Hepatocyte (in vitro differentiated cells): ENCODE measurements at regions not wholly inside any gene's neighbourhood (a gene's known extent, or its start where the extent isn't known, plus 50 kb on each side); places are given as distances from the start of the nearest gene placed in this dataset.

ENCODE experiments used
- DNase-seq: peaks from one replicate; pipeline ENCODE4 v3.0.0-alpha.2; 2016; ENCODE audit warnings: low spot score
- H2AFZ ChIP-seq: fragments of 200-600 bp; sonication (generic); 2 replicates; pipeline ENCODE4 v1.6.0; 2016; ENCODE audit warnings: antibody characterized with exemption, mild to moderate bottlenecking
- H3K27ac ChIP-seq: fragments of 200-600 bp; sonication (generic); 2 replicates; pipeline ENCODE4 v1.5.1; 2016; ENCODE audit warnings: mild to moderate bottlenecking
- H3K27me3 ChIP-seq: fragments of 200-600 bp; sonication (generic); 2 replicates; pipeline ENCODE4 v1.6.1; 2016
- H3K36me3 ChIP-seq: fragments of 200-600 bp; sonication (generic); replicated peaks from 2 replicates; pipeline ENCODE4 v1.5.1; 2016; ENCODE audit warnings: low read depth; ENCODE audit not compliant: insufficient read depth
- H3K4me1 ChIP-seq: fragments of 200-600 bp; sonication (generic); 2 replicates; pipeline ENCODE4 v1.5.1; 2016; ENCODE audit warnings: mild to moderate bottlenecking, moderate library complexity; ENCODE audit not compliant: insufficient read depth
- H3K4me2 ChIP-seq: fragments of 200-600 bp; sonication (generic); 2 replicates; pipeline ENCODE4 v1.6.0; 2016
- H3K4me3 ChIP-seq: fragments of 200-600 bp; sonication (generic); 2 replicates; pipeline ENCODE4 v1.5.1; 2016; ENCODE audit warnings: mild to moderate bottlenecking
- H3K79me2 ChIP-seq: fragments of 200-600 bp; sonication (generic); 2 replicates; pipeline ENCODE4 v1.6.0; 2017; ENCODE audit warnings: mild to moderate bottlenecking
- H3K9me2 ChIP-seq: fragments of 200-600 bp; sonication (generic); replicated peaks from 2 replicates; pipeline ENCODE4 v1.6.0; 2017; ENCODE audit warnings: mild to moderate bottlenecking; ENCODE audit not compliant: insufficient read depth
- H3K9me3 ChIP-seq: fragments of 200-600 bp; sonication (generic); 2 replicates; pipeline ENCODE4 v1.5.1; 2016; ENCODE audit warnings: low read depth, mild to moderate bottlenecking
- H4K20me1 ChIP-seq: fragments of 200-600 bp; sonication (generic); 2 replicates; pipeline ENCODE4 v1.6.0; 2016; ENCODE audit warnings: mild to moderate bottlenecking; ENCODE audit not compliant: insufficient read depth, poor library complexity, severe bottlenecking
- EZH2 ChIP-seq: fragments of 200-600 bp; sonication (generic); IDR thresholded peaks from 2 replicates; pipeline ENCODE4 v1.6.1; 2016; ENCODE audit warnings: antibody characterized with exemption, mild to moderate bottlenecking, borderline replicate concordance
- EZH2phosphoT487 ChIP-seq: fragments of 200-600 bp; sonication (generic); IDR thresholded peaks from one replicate; pipeline ENCODE4 v1.6.1; 2018; ENCODE audit warnings: antibody characterized with exemption, mild to moderate bottlenecking, low read depth, moderate library complexity; ENCODE audit not compliant: unreplicated experiment, severe bottlenecking
- WGBS: methylation state at CpG from one replicate; pipeline ENCODE4 v1.1.6; 2016; ENCODE audit warnings: low lambda C conversion rate; ENCODE audit errors: missing lambda C conversion rate; 5-methylcytosine and 5-hydroxymethylcytosine counted together
- TF ChIP-seq, protein P1 (sequence below): fragments of 200-600 bp; sonication (generic); IDR thresholded peaks from 2 replicates; pipeline ENCODE4 v1.5.1; 2016; ENCODE audit warnings: antibody characterized with exemption, mild to moderate bottlenecking; ENCODE audit not compliant: poor library complexity

DNA sequence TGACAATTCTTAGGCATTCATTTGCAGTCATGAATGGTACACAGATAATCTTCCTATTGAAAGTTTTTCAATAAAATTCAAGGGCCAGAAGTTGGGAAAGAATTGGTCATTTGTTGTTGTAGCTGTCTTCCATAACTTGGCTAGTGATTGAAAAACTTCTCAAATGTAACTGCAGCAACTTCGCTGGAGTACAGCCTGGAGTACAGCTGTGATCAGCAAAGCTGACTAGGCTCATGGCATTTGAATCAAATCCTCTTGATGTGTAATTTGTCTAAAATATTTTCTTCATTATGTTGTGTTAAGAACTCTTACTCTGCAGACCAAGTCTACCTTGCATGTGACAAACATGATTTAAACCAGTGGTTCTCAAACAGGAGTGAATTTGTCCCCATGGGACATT is 226.5 kb upstream of the STEAP1 start:
- Histone ChIP-seq H3K27ac (no peak overlapping the region), H3K9me3 (no peaks in the 10 kb centered on the region), H3K36me3 (no peaks in the 10 kb centered on the region), H3K4me1 (no peaks in the 10 kb centered on the region), H3K4me3 (no peak overlapping the region), H3K79me2 (no peaks in the 10 kb centered on the region), H2AFZ (no peak overlapping the region), H3K27me3 (no peaks in the 10 kb centered on the region), H3K9me2 (no peaks in the 10 kb centered on the region), H3K4me2 (no peak overlapping the region), H4K20me1 (no peaks in the 10 kb centered on the region)
- TF ChIP-seq EZH2 (no peak), EZH2phosphoT487 (no peak)
- TF ChIP-seq, protein P1, sequence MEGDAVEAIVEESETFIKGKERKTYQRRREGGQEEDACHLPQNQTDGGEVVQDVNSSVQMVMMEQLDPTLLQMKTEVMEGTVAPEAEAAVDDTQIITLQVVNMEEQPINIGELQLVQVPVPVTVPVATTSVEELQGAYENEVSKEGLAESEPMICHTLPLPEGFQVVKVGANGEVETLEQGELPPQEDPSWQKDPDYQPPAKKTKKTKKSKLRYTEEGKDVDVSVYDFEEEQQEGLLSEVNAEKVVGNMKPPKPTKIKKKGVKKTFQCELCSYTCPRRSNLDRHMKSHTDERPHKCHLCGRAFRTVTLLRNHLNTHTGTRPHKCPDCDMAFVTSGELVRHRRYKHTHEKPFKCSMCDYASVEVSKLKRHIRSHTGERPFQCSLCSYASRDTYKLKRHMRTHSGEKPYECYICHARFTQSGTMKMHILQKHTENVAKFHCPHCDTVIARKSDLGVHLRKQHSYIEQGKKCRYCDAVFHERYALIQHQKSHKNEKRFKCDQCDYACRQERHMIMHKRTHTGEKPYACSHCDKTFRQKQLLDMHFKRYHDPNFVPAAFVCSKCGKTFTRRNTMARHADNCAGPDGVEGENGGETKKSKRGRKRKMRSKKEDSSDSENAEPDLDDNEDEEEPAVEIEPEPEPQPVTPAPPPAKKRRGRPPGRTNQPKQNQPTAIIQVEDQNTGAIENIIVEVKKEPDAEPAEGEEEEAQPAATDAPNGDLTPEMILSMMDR = no peak
- WGBS = 48% methylated on average over 1 of the region's 1 CpG
- DNase-seq = no peak

DNA sequence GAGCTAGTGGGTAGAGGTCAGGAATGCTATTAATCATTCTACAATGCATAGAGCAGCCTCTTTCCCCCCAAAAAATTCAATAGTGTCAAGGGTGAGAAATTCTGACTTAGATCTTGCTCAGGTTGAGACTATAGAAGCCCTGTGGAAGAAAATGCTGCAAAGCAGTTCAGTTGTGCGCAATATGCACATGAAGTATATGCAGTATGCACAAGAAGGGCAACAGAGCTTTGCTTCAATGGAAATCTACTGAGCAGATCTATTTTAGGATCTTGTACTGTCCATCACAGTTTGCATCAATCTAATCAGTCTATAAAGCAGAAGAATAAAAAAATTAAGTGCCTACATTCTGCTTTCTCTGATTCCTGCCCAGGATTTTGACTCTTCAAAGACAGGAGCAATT is 225.8 kb upstream of the STEAP1 start:
- H3K9me3 ChIP-seq = no peaks in the 10 kb centered on the region
- no peak overlapping the region for H2AFZ ChIP-seq
- H3K9me2 ChIP-seq = no peaks in the 10 kb centered on the region
- H3K4me3 ChIP-seq = no peak overlapping the region
- H3K27ac ChIP-seq = no peak overlapping the region
- no peaks in the 10 kb centered on the region for H3K79me2 ChIP-seq
- TF ChIP-seq, protein P1 = no peak
- TF ChIP-seq EZH2phosphoT487 (no peak), EZH2 (no peak)
- 96% methylated on average over 1 of the region's 1 CpG for WGBS
- no peaks in the 10 kb centered on the region for H3K4me1 ChIP-seq
- DNase-seq = no peak
- H4K20me1 ChIP-seq = no peaks in the 10 kb centered on the region
- H3K4me2 ChIP-seq = no peak overlapping the region
- no peaks in the 10 kb centered on the region for H3K36me3 ChIP-seq
- no peaks in the 10 kb centered on the region for H3K27me3 ChIP-seq

DNA sequence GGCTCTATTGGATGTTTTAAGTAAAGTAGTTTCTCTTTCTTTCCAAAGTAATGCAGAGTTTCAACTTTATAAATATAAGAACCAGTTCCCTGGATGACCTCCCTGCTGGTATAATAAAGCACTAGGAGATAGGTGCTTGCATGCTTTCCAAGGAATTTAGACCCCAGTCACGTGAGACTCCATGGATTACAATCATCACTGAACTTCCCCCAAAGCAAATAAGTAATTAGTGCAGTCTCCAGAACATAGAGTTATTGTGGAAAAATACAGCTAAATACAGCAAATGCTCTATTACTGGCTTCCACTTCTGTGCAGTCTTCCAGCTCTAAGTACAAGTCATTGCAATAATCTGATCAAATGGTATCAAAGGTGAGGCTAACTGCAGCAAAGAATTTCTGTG is 220.2 kb upstream of the STEAP1 start:
- no peak overlapping the region for H2AFZ ChIP-seq
- no peaks in the 10 kb centered on the region for H3K36me3 ChIP-seq
- peak; percentile 61 for DNase-seq
- H3K9me2 ChIP-seq = no peaks in the 10 kb centered on the region
- H3K9me3 ChIP-seq = no peaks in the 10 kb centered on the region
- no peaks in the 10 kb centered on the region for H3K4me1 ChIP-seq
- no peak overlapping the region for H3K27ac ChIP-seq
- no peaks in the 10 kb centered on the region for H3K27me3 ChIP-seq
- no peaks in the 10 kb centered on the region for H4K20me1 ChIP-seq
- peak overlapping the region; percentile 37 for H3K4me2 ChIP-seq
- H3K79me2 ChIP-seq = no peaks in the 10 kb centered on the region
- WGBS = 32% methylated on average over 1 of the region's 1 CpG
- no peak overlapping the region for H3K4me3 ChIP-seq
- no peak for TF ChIP-seq EZH2
- no peak for TF ChIP-seq EZH2phosphoT487
- TF ChIP-seq, protein P1 = no peak

DNA sequence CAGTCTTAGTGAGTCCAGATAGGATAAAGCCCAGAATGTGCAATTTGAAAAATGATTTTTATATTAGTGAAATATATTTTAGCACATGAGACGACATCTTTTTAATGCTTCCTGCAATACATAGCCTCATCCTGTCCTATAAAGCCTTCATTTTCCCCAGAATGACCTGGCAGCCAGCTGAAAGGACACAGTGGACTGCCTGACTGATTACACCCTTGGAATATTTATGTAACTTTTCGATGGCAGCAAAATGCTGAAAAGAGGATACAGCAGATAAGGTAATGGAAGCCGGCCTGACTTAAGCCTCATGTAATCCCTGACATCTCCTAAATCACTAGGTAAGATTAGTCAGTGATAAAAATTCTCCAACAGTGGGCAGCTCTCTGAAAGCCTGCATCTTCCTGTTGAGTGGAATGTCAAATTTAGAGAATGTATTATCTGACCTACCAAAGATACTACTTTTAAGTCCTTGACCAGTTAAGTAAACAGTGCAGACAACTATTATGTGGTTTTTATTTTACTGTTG is 210.7 kb upstream of the STEAP1 start:
- no peaks in the 10 kb centered on the region for H3K27me3 ChIP-seq
- no peak overlapping the region for H2AFZ ChIP-seq
- H3K9me2 ChIP-seq = no peaks in the 10 kb centered on the region
- WGBS = 23% methylated on average over 3 of the region's 3 CpGs
- no peaks in the 10 kb centered on the region for H3K36me3 ChIP-seq
- H3K79me2 ChIP-seq = no peaks in the 10 kb centered on the region
- no peaks in the 10 kb centered on the region for H4K20me1 ChIP-seq
- no peak for DNase-seq
- TF ChIP-seq, protein P1 = no peak
- TF ChIP-seq EZH2phosphoT487 (no peak), EZH2 (no peak)
- H3K9me3 ChIP-seq = no peaks in the 10 kb centered on the region
- no peaks in the 10 kb centered on the region for H3K4me1 ChIP-seq
- H3K4me3 ChIP-seq = no peak overlapping the region
- H3K27ac ChIP-seq = no peak overlapping the region
- no peak overlapping the region for H3K4me2 ChIP-seq
